OCI-LY3 (cell line): ENCODE measurements at regions not wholly inside any gene's neighbourhood (a gene's known extent, or its start where the extent isn't known, plus 50 kb on each side); places are given as distances from the start of the nearest gene placed in this dataset.

ENCODE experiments used
- H2AFZ ChIP-seq: fragments of 200-600, 300-600 bp; shearing (Covaris generic); 2 replicates; pipeline ENCODE4 v1.6.0; 2014; ENCODE audit warnings: antibody characterized with exemption, low read depth, low read length
- H3K27ac ChIP-seq: fragments of 200-600, 300-600 bp; sonication (generic); 2 replicates; pipeline ENCODE4 v1.5.1; 2014; ENCODE audit warnings: mild to moderate bottlenecking, low read length, moderate library complexity, mixed read lengths
- H3K27me3 ChIP-seq: fragments of 200-600, 300-600 bp; sonication (generic); 2 replicates; pipeline ENCODE4 v1.6.1; 2014; ENCODE audit warnings: low read depth, low read length, mixed read lengths
- H3K36me3 ChIP-seq: fragments of 200-600, 300-600 bp; sonication (generic); replicated peaks from 2 replicates; pipeline ENCODE3; 2014; ENCODE audit warnings: low read depth, low read length, mixed read lengths
- H3K4me1 ChIP-seq: fragments of 300-600, 200-600 bp; sonication (generic); 2 replicates; pipeline ENCODE4 v1.6.1; 2014; ENCODE audit warnings: low read length, mixed read lengths
- H3K4me2 ChIP-seq: fragments of 200-600, 300-600 bp; sonication (generic); 2 replicates; pipeline ENCODE4 v1.6.1; 2014; ENCODE audit warnings: low read length, mixed read lengths
- H3K4me3 ChIP-seq: fragments of 300-600, 200-600 bp; sonication (generic); 2 replicates; pipeline ENCODE4 v1.5.1; 2014; ENCODE audit warnings: antibody characterized with exemption, mild to moderate bottlenecking, low read length, moderate library complexity
- H3K79me2 ChIP-seq: fragments of 300-600, 200-600 bp; shearing (Covaris generic); 2 replicates; pipeline ENCODE4 v1.6.1; 2014; ENCODE audit warnings: mild to moderate bottlenecking, low read length, mixed read lengths
- H3K9ac ChIP-seq: fragments of 300-600, 200-600 bp; shearing (Covaris generic); 2 replicates; pipeline ENCODE4 v1.6.0; 2014; ENCODE audit warnings: mild to moderate bottlenecking, low read length, moderate library complexity
- H3K9me3 ChIP-seq: fragments of 200-600, 300-600 bp; shearing (Covaris generic); 2 replicates; pipeline ENCODE4 v1.6.1; 2014; ENCODE audit warnings: low read length, mixed read lengths; ENCODE audit not compliant: insufficient read depth
- H4K20me1 ChIP-seq: fragments of 200-600, 300-600 bp; sonication (generic); 2 replicates; pipeline ENCODE4 v1.6.1; 2016; ENCODE audit warnings: low read length, mixed read lengths; ENCODE audit not compliant: insufficient read depth
- EZH2phosphoT487 ChIP-seq: fragments of 200-600 bp; shearing (Covaris generic); IDR thresholded peaks from 2 replicates; pipeline ENCODE4 v1.6.1; 2018; ENCODE audit warnings: antibody characterized with exemption, mixed run types, low read depth
- TF ChIP-seq, protein P1 (sequence below): fragments of 200-600, 300-600 bp; sonication (generic); IDR thresholded peaks from 2 replicates; pipeline ENCODE4 v1.5.1; 2014; ENCODE audit warnings: antibody characterized with exemption, low read length, low read depth

DNA sequence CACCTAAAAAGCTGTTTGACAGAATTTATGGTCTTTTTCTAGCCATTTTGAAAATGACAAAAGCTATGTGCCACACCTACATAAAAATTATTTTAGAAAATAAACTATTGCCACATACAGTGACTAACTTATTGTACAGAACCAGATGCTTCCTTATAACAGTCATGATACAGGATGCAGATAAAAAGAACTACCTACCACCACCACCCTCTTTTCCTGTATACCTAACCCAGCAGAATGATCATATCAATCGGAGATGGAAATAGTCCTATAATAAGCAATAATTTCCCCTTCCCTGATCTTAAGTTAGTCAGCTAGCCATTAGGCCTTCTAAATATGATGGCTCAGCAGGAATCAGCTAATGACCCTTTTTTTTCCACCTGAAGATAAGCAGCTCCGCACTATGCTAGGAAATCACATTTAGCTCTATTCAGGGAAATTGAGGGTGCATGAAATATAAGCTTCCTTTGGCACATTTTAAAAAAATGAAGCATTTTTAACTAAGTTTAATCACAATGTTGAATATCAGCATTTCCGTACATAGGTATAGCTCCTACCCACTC, 155.5 kb upstream of the SETMAR start:
- no peaks in the 10 kb centered on the region for H3K4me1 ChIP-seq
- no peaks in the 10 kb centered on the region for H3K9me3 ChIP-seq
- H2AFZ ChIP-seq: no peak overlapping the region
- H3K27me3 ChIP-seq: no peaks in the 10 kb centered on the region; the same call in 1 of the 2 replicates
- no peaks in the 10 kb centered on the region for H3K79me2 ChIP-seq
- H3K9ac ChIP-seq: no peak overlapping the region
- no peak overlapping the region for H3K4me2 ChIP-seq
- no peak overlapping the region for H3K4me3 ChIP-seq
- H3K36me3 ChIP-seq: no peaks in the 10 kb centered on the region
- H4K20me1 ChIP-seq: no peaks in the 10 kb centered on the region
- H3K27ac ChIP-seq: no peak overlapping the region
- TF ChIP-seq, protein P1, sequence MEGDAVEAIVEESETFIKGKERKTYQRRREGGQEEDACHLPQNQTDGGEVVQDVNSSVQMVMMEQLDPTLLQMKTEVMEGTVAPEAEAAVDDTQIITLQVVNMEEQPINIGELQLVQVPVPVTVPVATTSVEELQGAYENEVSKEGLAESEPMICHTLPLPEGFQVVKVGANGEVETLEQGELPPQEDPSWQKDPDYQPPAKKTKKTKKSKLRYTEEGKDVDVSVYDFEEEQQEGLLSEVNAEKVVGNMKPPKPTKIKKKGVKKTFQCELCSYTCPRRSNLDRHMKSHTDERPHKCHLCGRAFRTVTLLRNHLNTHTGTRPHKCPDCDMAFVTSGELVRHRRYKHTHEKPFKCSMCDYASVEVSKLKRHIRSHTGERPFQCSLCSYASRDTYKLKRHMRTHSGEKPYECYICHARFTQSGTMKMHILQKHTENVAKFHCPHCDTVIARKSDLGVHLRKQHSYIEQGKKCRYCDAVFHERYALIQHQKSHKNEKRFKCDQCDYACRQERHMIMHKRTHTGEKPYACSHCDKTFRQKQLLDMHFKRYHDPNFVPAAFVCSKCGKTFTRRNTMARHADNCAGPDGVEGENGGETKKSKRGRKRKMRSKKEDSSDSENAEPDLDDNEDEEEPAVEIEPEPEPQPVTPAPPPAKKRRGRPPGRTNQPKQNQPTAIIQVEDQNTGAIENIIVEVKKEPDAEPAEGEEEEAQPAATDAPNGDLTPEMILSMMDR: no peak
- TF ChIP-seq EZH2phosphoT487: no peak

DNA sequence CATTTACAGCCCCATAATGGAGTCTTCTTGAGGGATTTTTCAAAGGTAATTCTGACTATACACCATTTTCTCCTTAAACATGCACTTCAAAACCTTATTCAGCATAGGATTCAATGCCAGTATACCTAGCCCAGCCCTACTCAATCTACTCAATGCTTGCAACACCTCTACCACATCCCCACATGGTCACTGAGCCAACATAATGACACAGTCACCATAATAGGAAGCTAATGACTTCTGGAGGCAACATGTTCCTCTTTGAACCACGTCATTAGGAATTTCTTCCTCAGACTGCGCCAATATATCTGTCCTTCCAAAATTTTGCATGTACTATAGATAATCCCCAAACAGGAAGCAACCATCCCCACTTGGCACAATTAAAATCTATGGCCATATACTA, 153.9 kb upstream of the SETMAR start:
- H3K27ac ChIP-seq: no peak overlapping the region
- H3K4me3 ChIP-seq: no peak overlapping the region
- no peaks in the 10 kb centered on the region for H4K20me1 ChIP-seq
- no peak for TF ChIP-seq EZH2phosphoT487
- TF ChIP-seq, protein P1: no peak
- H3K4me2 ChIP-seq: no peak overlapping the region
- no peaks in the 10 kb centered on the region for H3K79me2 ChIP-seq
- H2AFZ ChIP-seq: no peak overlapping the region
- no peaks in the 10 kb centered on the region; the same call in 1 of the 2 replicates for H3K27me3 ChIP-seq
- H3K4me1 ChIP-seq: no peaks in the 10 kb centered on the region
- no peaks in the 10 kb centered on the region for H3K9me3 ChIP-seq
- H3K36me3 ChIP-seq: no peaks in the 10 kb centered on the region
- H3K9ac ChIP-seq: no peak overlapping the region

DNA sequence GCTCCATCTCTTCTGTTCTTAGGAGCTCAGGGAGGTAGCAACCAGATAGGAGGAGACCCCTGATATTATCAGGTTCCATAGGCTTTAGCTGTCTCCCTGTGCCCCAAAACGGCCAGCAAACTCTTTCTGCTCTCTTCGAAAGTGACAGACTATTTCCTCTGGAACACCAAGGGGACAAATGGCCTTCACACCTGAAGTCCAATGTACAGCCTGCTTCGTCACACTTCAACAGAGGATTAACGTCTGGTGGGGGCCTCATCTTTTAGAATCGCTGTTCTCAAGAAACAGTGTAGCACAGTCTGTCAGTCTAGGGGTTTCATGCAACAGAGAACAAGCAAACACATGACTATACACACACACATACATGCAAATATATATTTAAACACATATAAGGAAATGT, 152.4 kb upstream of the SETMAR start:
- H3K36me3 ChIP-seq: no peaks in the 10 kb centered on the region
- H3K4me1 ChIP-seq: no peaks in the 10 kb centered on the region
- no peak overlapping the region for H3K9ac ChIP-seq
- H3K4me2 ChIP-seq: no peak overlapping the region
- H4K20me1 ChIP-seq: no peaks in the 10 kb centered on the region
- no peak for TF ChIP-seq EZH2phosphoT487
- TF ChIP-seq, protein P1: no peak
- H2AFZ ChIP-seq: no peak overlapping the region
- no peak overlapping the region for H3K4me3 ChIP-seq
- H3K79me2 ChIP-seq: no peaks in the 10 kb centered on the region
- H3K9me3 ChIP-seq: no peaks in the 10 kb centered on the region
- H3K27me3 ChIP-seq: peaks cover 4% of the 10 kb centered on the region; the same call in 1 of the 2 replicates
- H3K27ac ChIP-seq: no peak overlapping the region

DNA sequence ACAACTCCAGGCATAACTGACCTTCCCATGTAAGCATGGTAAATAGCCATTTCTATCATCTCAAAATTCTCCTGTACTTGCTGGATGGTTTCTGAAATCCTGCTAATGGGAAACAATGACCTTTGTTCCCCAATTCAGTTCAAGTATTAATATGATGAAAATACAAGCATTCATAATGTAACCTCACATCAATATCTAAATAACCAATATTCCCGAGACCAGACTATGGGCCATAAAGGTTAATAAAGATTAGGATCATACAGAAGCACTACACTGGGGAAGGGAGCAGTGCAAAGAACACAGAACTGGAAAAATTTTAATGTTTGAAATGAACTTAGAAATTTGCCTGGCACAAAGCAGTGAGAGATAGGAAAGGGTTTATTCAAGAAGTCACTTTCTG, 151.3 kb upstream of the SETMAR start:
- Histone ChIP-seq H2AFZ (no peak overlapping the region), H3K9me3 (no peaks in the 10 kb centered on the region), H3K4me2 (no peak overlapping the region), H3K27me3 (peaks cover 4% of the 10 kb centered on the region; the same call in 1 of the 2 replicates), H3K9ac (no peak overlapping the region), H3K79me2 (no peaks in the 10 kb centered on the region), H4K20me1 (no peaks in the 10 kb centered on the region), H3K4me3 (no peak overlapping the region), H3K4me1 (no peaks in the 10 kb centered on the region), H3K36me3 (no peaks in the 10 kb centered on the region), H3K27ac (no peak overlapping the region)
- TF ChIP-seq, protein P1: no peak
- TF ChIP-seq EZH2phosphoT487: no peak
